DND-41 (cell line): ENCODE measurements at regions not wholly inside any gene's neighbourhood (a gene's known extent, or its start where the extent isn't known, plus 50 kb on each side); places are given as distances from the start of the nearest gene placed in this dataset.

Experiments used
- CTCF ChIP-seq: IDR thresholded peaks from 2 replicates; pipeline ENCODE4 v1.5.1; 2012; ENCODE audit warnings: borderline replicate concordance, low read length, moderate library complexity, mild to moderate bottlenecking; ENCODE audit not compliant: poor library complexity, severe bottlenecking; ENCODE audit errors: extremely low read depth
- EZH2 ChIP-seq: IDR thresholded peaks from 3 replicates; pipeline ENCODE4 v1.6.1; 2012; ENCODE audit warnings: borderline replicate concordance, low read depth, mild to moderate bottlenecking, moderate library complexity, low read length, inconsistent platforms; ENCODE audit not compliant: severe bottlenecking

- TF ChIP-seq CTCF: no peak
- no peak for TF ChIP-seq EZH2
Observed at GRCh38 chr5:96140496-96140895, 178.8 kb upstream of the ELL2 start.
